Keratinocyte (primary cell): ENCODE measurements at regions not wholly inside any gene's neighbourhood (a gene's known extent, or its start where the extent isn't known, plus 50 kb on each side); places are given as distances from the start of the nearest gene placed in this dataset.

ENCODE experiments used
- CTCF ChIP-seq, 3 experiments: IDR thresholded peaks in 1 of 3; conservative IDR thresholded peaks in 1 of 3; optimal IDR thresholded peaks in 1 of 3; 2 replicates in 2 of 3; 3 replicates in 1 of 3; pipeline versions ENCODE3 to v1.5.1; 2011; ENCODE audit warnings: low read length in 3 of 3, mild to moderate bottlenecking in 3 of 3, moderate library complexity in 2 of 3, control low read depth in 1 of 3, inconsistent platforms in 1 of 3; ENCODE audit not compliant: insufficient read depth in 2 of 3; ENCODE audit errors: extremely low read depth in 1 of 3
- EZH2 ChIP-seq: IDR thresholded peaks from one replicate; pipeline ENCODE4 v1.6.1; 2012; ENCODE audit warnings: inconsistent platforms, mild to moderate bottlenecking, low read length, moderate library complexity

DNA sequence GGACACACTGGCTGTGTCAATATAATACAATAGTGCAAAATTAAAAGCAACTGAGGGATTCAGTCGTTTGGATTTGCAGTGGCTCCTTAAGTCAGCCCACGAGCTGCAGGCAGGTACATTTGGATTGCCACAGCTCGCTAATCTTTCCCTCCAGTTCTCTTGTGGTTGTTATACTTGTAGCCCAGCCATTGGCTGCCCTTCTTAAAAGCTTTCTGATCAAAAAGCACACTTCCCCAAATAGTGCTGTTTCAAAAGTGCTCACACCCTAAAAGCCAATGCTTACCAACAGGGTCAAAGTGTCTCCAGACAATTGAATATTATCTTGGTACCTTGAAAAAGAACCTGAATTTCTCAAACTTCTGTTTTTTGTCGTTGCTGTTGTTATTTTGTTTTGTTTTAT lies 404.7 kb upstream of the FAM98A start:
- TF ChIP-seq CTCF (optimal IDR thresholded peaks at IDR 0.05 in 1 of 3, IDR thresholded peaks at IDR 0.05 in 1 of 3, conservative IDR thresholded peaks at IDR 0.05 in 1 of 3; ENCODE audit: extremely low read depth in 1 of 3, insufficient read depth in 2 of 3, low read length in 3 of 3) (no peak), EZH2 (no peak)
